NCI-H2107 (cell line): ENCODE measurements at regions not wholly inside any gene's neighbourhood (a gene's known extent, or its start where the extent isn't known, plus 50 kb on each side); places are given as distances from the start of the nearest gene placed in this dataset.
A peak's percentile ranks its signal among the peaks of the same experiment; 100 is the strongest.

Source experiments
- DNase-seq: peaks from one replicate; lab custom pipeline; 2025; lab: John Stamatoyannopoulos, UW

GRCh38 chrX:39560271-39560670 is 537.5 kb downstream of the BCOR start:
- DNase-seq: no peak

- no peak for DNase-seq
Observed at GRCh38 chrX:39563178-39563577, 534.6 kb downstream of the BCOR start.

DNA sequence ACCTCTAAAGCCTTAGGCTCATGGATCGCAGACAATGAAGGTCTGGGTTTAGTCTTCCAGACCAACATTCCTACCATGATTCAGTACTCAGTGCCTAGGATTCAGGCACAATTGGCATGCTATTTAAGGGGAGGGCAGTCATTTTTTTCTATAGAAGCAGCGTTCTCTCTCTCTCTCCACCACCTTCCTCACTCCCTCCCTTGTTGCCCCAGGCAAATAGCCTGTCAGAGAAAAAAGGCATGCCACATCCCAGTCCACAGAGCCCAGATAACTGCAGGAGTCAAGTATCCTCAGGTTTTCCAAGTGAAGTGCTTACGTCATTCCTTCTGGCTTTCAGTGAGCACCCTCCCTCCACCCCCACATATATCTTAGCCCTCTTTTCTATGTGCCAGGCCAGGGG is 533.0 kb downstream of the BCOR start:
- DNase-seq: no peak

- no peak for DNase-seq
Observed at GRCh38 chrX:39574178-39574577, 523.6 kb downstream of the BCOR start.

DNA sequence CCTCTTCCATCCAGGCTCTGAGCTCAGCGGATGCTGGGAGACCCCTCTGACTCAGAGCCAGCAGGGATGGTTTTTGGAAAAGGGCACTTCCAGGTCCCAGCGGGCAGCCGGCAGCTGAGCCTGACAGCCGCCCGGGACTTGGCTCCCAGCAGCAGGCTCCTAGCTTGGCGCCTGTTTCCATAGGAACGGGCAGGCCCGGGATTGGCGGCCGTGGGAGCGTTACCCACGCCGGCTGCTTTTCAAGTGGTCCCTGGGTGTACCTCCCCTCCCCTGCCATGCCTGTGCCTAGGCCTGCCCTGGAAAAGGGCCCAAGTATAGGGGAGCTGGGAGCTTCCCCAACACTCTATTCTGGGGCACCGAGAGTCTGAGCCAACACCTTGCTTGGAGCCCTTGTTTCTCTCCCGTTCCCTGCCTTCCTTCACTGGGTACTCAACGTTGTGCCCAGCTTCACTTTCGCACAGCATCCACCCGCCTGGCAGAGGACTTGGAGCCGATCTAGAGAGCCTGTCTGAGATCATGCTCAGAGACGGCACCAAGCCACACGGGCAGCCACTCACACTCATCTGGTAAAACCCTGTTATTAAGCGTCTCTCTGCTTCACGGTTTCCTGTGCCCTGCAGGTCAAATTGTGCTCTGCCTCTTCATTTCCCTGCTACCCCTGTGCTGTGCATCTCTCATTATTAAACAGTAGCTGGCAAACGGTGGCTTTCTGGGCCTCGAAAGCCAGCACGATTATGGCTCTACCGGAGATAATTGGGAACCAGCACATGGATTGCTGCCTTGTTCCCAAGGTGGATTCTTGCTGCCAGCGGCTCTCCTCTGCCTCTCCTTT is 521.5 kb downstream of the BCOR start:
- DNase-seq: peak; percentile 53

DNA sequence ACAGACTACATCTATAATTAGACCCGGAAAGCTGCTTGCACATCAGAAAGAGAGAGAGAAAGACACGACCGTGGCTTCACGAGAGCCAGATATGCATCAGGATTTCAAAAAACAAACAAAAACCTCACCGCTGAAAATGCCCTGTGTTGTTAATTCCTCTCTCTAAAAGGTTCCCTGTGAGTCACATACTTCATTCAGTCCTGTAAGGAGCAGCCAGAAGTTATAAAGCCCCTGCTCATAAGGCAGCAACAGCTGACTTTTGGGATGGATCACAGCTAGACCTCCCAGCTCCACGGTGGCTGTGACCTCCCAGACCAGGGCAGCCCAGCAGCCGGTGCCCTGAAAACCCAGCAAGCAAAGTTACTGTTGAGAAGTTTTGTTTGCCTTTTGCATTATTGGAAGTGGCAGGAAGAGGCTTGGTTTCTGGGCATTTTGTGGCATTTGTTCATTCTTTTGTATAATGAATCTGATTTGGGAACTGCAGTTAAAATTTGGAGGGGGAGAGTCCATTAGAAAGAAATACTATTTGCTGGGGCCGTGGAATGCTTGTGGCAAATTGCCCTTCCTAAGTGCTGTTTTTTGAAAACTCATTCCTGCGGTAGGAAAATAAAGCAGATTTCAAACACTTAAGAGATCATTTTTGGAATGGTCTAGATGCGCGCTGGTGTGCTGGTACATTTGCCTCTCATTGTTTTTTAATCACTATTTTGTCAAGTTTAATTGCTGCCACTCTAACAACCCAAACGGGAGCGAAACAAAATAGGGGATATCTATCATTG is 520.4 kb downstream of the BCOR start:
- no peak for DNase-seq

DNA sequence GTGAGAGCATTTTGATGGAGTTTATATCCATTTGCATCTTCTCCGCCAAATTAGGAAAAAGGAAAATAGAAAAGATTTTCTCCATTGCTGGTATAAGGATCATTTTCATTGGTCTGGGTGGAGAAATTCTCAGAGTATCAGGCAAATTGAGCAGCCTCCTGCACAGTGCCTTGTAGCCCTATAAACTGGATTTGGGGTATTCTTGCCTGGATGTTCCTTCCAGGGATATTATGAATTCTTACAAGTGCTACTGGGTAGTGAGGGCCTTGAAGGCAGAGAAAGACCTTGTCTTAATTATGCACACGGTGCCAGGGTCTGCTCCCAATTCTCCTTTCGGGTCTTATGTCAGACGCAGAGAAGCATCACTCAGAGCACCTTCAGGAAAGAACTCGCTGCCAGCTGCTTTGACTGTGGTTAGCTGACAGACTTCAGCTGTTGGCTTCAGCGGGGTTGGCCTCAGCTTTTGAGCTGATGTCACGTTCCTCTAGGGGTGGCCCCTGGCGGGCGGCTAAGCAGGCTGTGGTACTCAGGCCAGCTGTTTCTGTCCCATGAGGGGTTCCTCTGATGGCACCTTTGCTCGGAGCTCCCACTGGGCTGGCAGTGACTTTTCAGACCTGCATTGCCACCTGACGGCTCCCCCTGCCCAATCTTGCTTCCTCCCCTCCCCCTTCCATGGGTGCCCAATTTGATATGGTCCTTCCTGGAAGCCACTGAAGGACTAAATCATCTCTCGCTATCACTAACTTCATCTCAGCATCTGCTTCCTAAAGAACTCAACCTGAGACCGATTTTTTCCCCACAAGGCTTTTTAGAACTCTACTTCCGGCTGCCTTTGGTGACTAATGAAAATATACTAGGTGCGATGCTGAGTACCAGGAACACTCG is 519.5 kb downstream of the BCOR start:
- DNase-seq: peak; percentile 18

DNA sequence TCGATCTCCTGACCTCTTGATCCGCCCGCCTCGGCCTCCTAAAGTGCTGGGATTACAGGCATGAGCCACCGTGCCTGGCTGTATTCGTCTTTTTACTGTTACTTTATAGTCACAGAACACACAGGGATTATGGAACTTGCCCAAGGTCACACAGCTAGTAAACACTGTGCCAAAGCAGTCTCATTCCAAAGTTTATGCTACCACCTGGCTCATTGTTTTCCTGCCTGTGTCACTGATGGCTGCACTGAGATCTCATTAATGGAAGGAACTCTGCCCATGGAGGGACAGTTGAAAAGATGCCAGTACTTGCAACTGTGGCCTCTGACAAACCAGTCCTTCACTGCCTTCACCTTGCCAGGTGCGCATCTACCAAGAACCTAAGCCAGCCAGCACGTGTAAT is 517.7 kb downstream of the BCOR start:
- DNase-seq: no peak

- peak; percentile 17 for DNase-seq
Observed at GRCh38 chrX:39581411-39581810, 516.3 kb downstream of the BCOR start.

- peak; percentile 30 for DNase-seq
Observed at GRCh38 chrX:39582091-39582490, 515.7 kb downstream of the BCOR start.

DNA sequence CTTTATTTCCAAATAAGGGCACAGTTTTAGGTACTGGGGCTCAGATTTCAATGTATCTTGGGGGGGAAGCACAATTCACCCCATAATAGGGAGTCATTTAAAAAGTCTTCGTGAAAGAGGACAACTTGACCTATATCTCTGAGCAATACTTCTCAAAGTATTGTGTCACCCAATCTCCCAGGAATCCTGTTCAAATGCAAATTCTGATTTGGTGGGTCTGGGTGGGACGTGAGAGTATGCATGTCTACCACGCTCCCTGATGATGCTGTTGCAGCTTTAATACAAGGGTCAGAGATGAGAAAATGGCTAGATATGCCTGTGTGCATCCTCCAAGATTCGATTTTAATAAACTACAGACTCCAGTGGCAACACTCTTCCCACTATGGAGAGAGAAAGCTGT is 514.8 kb downstream of the BCOR start:
- no peak for DNase-seq

DNA sequence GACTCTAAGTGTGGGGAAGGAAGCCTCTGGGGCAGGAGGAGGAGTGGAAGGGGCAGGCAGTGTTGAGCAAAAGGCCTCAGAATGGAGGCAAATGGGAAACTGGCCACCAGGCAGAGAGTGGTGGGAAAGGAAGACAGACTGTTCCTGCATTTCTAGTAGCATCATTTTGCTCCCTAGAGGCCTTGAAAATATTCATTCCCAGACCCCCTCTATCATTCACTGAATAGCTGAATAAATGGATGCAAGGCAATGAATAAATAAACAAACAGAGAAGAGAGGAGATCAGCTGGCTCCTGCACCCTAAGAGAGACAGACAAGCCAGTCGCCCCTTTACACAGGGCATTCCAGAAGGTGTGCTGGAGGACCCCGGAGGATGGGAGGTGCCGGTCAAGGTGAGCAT is 511.9 kb downstream of the BCOR start:
- no peak for DNase-seq

DNA sequence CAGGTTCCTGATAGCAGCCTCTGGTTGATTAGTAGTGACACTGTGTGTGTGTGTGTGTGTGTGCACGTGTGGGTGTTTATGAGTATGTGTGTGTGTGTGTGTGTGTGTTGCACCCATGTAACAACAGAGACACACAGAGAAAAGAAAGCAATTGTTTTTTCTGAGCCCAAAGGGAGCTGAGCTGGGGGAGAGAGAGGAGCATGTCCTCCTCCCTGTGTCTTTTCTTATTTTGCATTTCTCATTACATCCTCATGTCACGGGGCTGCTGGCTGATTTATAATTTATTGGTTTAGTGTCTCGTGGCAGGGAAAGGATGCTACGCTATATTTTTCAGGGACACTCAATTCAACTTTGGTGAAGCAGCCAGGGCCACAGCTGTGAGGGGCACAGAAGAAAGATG is 511.4 kb downstream of the BCOR start:
- DNase-seq: no peak

DNA sequence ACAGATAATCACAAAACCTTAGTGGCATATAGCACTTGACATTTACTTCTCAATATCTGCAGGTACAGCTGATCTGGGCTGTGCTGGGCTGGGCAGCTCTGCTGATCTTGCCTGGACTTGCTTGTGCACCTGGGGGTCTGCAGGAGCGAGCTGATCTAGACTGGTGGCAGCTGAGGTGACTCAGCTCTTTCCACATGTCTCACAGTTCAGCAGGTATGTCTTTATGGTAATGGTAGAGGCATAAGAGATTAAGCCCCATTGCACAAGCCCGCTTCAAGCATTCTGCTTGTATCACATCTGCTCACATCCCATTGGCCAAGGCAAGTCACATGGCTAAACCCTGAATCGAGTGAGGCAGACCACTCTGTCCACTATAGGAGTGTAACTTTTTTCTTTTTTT is 506.7 kb downstream of the BCOR start:
- DNase-seq: no peak

DNA sequence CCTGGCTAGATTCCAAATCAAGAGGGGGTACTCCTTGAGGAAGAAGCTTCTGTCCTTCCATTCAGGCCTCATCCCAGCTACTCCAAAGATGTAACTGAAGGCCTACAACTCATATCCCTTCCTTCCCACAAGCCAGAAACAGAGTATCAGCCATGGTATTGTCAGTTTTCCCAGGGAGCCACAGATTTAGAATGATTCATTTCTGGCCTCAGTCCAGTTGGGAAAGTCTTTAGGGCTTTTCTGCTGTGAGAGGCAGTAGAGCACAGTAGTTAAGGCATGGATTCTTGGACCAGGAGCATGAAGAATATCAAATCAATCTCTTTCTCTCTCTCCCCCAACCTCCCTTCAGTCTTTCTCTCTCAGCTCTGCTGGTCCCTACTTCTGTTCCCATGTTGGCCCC is 505.0 kb downstream of the BCOR start:
- DNase-seq: no peak

DNA sequence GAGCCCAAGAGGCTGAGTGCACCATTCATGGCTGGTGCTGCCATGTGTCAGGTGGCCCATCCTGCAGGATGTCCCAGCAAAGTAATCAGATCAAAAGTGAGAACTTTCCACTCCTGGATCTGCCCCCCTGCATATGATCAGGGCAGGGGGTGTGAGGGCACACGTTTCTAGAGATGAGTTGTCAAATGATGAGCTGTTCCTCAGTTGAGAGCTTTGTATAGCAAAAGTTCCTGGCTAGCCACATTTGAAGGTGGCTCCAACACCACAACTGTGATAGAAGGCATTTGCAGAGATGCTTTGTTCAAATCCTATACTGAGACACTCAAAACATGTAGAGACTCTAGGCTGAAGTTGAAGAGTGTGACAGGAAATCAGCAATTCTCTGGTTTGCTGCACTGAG is 501.8 kb downstream of the BCOR start:
- no peak for DNase-seq

- no peak for DNase-seq
Observed at GRCh38 chrX:39596437-39596836, 501.3 kb downstream of the BCOR start.

DNA sequence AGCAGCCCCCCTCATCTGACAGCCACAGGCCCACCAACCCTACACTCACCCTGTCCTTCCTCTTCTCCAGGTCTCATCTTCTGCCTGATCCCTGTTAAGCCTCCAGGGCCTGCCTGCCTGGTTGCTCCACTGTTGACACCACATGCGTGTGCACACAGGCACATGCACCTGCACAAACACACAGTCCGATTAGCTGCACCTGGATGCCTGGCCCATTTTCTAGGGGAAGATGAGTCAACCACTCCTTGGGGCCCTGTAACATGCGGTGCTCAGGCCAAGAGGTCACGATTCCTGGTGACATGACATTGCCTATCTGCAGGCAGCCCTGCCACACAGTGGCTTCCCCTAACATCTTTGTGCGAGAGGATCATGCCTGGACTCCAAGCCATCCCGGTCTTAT is 498.4 kb downstream of the BCOR start:
- no peak for DNase-seq

DNA sequence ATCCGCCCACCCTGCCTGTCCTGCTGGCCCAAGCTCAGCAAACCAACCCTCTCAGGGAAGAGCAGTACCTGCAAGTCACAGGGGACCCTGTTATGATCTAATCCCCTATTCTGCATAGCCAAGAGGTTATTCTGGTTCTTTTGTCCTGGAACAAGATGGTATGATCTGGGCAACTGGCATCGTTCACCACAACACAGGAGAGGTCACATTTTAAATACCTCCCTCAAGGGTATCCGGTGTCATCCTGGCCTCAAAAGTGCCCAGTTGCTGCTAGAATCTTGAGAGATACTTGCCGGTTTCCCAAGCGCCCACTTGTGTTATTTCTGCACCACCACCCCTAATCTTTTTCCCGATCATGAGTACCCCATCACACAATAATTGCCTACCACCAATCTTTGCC is 497.5 kb downstream of the BCOR start:
- DNase-seq: no peak

GRCh38 chrX:39601231-39602177 is 496.3 kb downstream of the BCOR start:
- DNase-seq: no peak

DNA sequence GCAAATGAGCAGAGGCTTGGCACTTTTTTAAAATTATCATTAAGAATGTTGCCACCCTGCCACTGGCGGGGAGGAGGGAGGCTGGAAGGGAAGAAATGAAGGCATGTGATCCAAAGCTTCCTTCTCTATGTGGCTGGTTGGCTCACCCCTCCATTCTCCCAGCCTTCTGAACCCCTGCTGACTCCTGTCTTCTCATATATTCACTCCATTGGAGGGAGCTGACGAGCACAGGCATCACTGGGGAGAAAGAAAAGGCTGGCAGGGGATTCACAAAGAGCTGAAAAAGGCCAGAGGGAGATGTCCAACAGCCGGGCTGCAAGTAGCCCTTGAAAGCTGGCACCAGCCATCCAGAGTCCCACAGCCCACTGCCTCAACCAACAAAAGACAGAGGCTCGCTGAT is 495.6 kb downstream of the BCOR start:
- no peak for DNase-seq
